Prostate gland (tissue), 2 donors: ENCODE measurements at regions not wholly inside any gene's neighbourhood (a gene's known extent, or its start where the extent isn't known, plus 50 kb on each side); places are given as distances from the start of the nearest gene placed in this dataset.
"Not testable (repeated sequence)": the region's sequence is repeated elsewhere in the genome, so short reads cannot be mapped to it uniquely, and the experiment has no call there.

Experiments used
- DNase-seq: peaks from one replicate; pipeline ENCODE4 v3.0.0-alpha.2; 2019; ENCODE audit warnings: low spot score
- H3K27ac ChIP-seq, 2 donors: fragments of 200-600 bp; sonication (generic); 2 replicates each; pipeline ENCODE4 v1.5.1; 2017 to 2019
- H3K27me3 ChIP-seq: fragments of 200-600 bp; sonication (generic); replicated peaks from 2 replicates; pipeline ENCODE4 v1.5.1; 2019; ENCODE audit not compliant: insufficient read depth
- H3K36me3 ChIP-seq, 2 donors: fragments of 200-600 bp; sonication (generic); 1 replicate in 1 of 2; 2 replicates in 1 of 2; pipeline versions ENCODE4 v1.5.1 to v1.8.1; 2017 to 2019
- H3K4me1 ChIP-seq: fragments of 200-600 bp; sonication (generic); replicated peaks from 2 replicates; pipeline ENCODE4 v1.5.1; 2019
- H3K4me3 ChIP-seq, 2 donors: fragments of 200-600 bp; sonication (generic); 2 replicates each; pipeline ENCODE4 v1.5.1; 2017 to 2019
- H3K9me3 ChIP-seq: fragments of 200-600 bp; sonication (generic); 2 replicates; pipeline ENCODE4 v1.5.1; 2017
- POLR2A ChIP-seq: fragments of 450-650 bp; IDR thresholded peaks from one replicate; pipeline ENCODE4 v1.6.1; 2016; ENCODE audit warnings: antibody characterized with exemption, mild to moderate bottlenecking
- POLR2AphosphoS5 ChIP-seq: sonication (generic); formaldehyde crosslinking; IDR thresholded peaks from one replicate; pipeline ENCODE4 v1.6.1; 2017; ENCODE audit warnings: antibody characterized with exemption
- WGBS: methylation state at CpG from one replicate; pipeline ENCODE4 v1.1.5; 2018; 5-methylcytosine and 5-hydroxymethylcytosine counted together
- intact Hi-C: fragments of 100-400 bp; cut with DNase I; formaldehyde crosslinking; loops from one replicate; pipeline ENCODE4 v1.14.2; 2022
- TF ChIP-seq, protein P1 (sequence below), 4 experiments: fragments of 200-600 bp in 2 of 4; fragments of 450-650 bp in 2 of 4; sonication (generic) in 2 of 4; IDR thresholded peaks; 1 replicate in 3 of 4; 2 replicates in 1 of 4; pipeline ENCODE4 v1.5.1; 2016 to 2019; ENCODE audit warnings: antibody characterized with exemption in 4 of 4, mild to moderate bottlenecking in 2 of 4, moderate library complexity in 2 of 4

DNA sequence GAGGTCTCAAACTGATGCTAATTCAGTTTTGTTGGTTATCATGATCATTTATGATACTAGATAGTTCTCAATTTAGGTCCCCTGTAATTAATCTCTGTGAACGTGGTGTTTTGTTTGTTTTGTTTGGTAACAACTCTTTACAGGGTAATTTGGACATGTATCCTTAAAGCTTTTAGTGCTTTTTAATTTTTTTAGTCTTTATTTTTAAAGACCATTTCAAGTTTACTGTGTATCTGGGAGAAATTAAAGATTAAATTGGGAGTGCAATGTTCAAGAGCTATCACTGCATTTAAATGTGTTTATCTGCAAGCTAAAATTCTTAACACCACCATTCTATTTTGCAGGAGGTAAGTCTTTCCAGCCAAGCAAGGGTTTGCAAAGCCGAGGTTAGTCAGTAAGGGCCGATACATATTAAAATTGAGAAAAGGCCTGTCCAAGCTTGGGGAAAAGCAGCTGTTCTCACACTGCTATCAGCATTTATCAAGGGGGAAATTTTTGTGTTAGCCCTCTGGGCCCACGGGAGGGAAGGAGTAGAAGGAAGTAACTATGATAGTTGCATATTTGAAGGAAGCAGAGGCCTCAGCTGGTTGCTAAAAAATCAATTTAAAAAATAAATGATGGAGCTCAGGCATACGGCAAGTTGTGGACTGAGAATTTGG is 59.3 kb upstream of the ZNF217 start:
- no peak for DNase-seq
- Histone ChIP-seq H3K36me3 (no peaks in the 10 kb centered on the region), H3K4me3 (no peak overlapping the region), H3K4me1 (no peaks in the 10 kb centered on the region), H3K9me3 (no peaks in the 10 kb centered on the region), H3K27me3 (no peaks in the 10 kb centered on the region), H3K27ac (peak overlapping the region; percentile 36 to 52)
- intact Hi-C loops: no loop called here
- WGBS: 30% methylated on average over 5 of the region's 5 CpGs
- TF ChIP-seq POLR2A: no peak
- TF ChIP-seq POLR2AphosphoS5: no peak
- TF ChIP-seq, protein P1, sequence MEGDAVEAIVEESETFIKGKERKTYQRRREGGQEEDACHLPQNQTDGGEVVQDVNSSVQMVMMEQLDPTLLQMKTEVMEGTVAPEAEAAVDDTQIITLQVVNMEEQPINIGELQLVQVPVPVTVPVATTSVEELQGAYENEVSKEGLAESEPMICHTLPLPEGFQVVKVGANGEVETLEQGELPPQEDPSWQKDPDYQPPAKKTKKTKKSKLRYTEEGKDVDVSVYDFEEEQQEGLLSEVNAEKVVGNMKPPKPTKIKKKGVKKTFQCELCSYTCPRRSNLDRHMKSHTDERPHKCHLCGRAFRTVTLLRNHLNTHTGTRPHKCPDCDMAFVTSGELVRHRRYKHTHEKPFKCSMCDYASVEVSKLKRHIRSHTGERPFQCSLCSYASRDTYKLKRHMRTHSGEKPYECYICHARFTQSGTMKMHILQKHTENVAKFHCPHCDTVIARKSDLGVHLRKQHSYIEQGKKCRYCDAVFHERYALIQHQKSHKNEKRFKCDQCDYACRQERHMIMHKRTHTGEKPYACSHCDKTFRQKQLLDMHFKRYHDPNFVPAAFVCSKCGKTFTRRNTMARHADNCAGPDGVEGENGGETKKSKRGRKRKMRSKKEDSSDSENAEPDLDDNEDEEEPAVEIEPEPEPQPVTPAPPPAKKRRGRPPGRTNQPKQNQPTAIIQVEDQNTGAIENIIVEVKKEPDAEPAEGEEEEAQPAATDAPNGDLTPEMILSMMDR (IDR thresholded peaks at IDR 0.05): no peak

DNA sequence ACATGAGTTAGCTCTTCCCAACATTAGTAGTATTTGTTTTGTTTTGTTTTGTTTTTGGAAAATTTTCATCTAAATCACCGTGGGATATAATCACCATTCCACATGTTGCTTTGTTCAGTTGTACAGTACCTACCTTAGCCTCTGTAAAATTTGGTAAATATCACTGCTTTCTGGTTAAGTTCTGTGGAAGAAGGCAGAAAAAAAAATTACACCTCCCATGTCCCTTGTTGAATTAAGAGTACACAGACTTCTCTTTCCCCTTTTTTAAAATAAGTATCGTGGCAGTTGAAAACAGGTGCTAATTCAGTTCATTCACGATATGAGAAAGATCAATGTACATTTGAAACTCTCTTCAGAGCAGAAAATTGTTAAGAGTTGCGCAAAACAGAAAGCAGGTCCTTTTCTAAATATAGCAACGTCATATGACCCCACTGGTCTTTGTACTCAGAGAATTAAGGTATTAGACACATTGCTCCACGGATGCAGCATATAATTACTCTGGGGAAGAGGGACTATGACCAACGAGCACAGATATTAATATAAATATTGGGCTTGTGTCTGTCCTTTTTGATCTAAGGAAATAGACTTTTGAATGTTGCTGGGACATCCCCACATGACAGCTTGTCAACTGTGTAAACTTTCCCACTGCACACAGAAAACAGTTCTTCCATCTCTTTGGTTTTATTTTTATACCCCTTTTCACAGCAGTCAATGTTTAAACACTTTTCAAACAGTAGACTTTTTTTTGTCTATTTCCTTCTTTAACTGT is 58.6 kb upstream of the ZNF217 start:
- no peaks in the 10 kb centered on the region for H3K27me3 ChIP-seq
- H3K36me3 ChIP-seq: no peaks in the 10 kb centered on the region
- H3K4me1 ChIP-seq: no peaks in the 10 kb centered on the region
- H3K4me3 ChIP-seq: no peak overlapping the region
- H3K9me3 ChIP-seq: no peaks in the 10 kb centered on the region
- WGBS: 23% methylated on average over 7 of the region's 7 CpGs
- peak overlapping the region; percentile 36 to 52 for H3K27ac ChIP-seq
- no peak for DNase-seq
- TF ChIP-seq POLR2AphosphoS5 (no peak), POLR2A (no peak)
- TF ChIP-seq, protein P1 (IDR thresholded peaks at IDR 0.05): no peak
- intact Hi-C loops: no loop called here

- H3K36me3 ChIP-seq, H3K9me3 ChIP-seq, H3K4me3 ChIP-seq, H3K27ac ChIP-seq, DNase-seq, intact Hi-C loops, H3K27me3 ChIP-seq, H3K4me1 ChIP-seq: not testable (repeated sequence)
- 95% methylated on average over 10 of the region's 10 CpGs for WGBS
Measured at GRCh38 chr20:53649493-53649892, 55.9 kb upstream of the ZNF217 start.

DNA sequence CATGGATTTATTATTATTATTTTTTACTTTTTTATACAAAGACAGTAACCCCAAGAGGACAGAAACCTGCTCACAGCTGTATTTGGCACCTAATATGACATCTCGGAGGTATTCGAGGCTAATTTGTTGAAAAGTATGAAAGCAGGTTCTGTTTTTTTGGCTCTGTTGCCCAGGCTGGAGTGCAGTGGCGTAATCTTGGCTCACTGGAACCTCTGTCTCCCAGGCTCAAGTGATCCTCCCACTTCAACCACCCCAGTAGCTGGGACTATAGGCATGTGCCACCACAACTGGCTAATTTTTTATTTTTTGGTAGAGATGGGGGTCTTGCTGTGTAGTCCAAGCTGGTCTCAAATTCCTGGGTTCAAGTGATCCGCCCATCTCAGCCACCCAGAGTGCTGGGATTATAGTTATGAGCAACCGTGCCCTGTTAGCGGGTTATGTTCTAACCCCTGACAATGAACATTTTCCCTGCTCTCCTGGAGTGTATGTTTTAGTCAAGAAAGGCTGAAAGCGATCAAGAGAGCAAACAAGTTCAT is 53.7 kb upstream of the ZNF217 start:
- no peak overlapping the region for H3K4me3 ChIP-seq
- DNase-seq: no peak
- intact Hi-C loops: no loop called here
- no peak overlapping the region for H3K27ac ChIP-seq
- H3K36me3 ChIP-seq: no peaks in the 10 kb centered on the region
- no peaks in the 10 kb centered on the region for H3K27me3 ChIP-seq
- 82% methylated on average over 7 of the region's 7 CpGs for WGBS
- H3K4me1 ChIP-seq: no peaks in the 10 kb centered on the region
- no peaks in the 10 kb centered on the region for H3K9me3 ChIP-seq
- no peak for TF ChIP-seq POLR2A
- TF ChIP-seq, protein P1 (IDR thresholded peaks at IDR 0.05): no peak
- no peak for TF ChIP-seq POLR2AphosphoS5

DNA sequence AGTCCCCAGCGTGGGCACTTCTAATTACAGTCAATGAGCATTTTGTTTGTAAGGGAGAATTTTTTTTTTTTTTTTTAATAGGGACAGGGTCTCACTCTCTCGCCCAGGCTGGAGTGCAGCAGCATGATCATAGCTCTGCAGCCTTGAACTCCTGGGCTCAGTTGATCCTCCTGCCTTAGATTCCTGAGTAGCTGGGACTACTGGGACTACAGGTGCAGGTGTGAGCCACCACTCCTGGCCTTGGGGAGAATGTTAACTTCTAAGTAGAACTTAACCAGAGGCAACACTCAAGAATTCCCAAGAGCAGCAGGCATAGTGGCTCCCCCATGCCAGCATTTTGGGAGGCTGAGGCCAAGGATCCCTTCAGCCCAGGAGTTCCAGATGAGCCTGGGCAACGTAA is 52.9 kb upstream of the ZNF217 start:
- Histone ChIP-seq H3K27me3 (no peaks in the 10 kb centered on the region), H3K4me1 (no peaks in the 10 kb centered on the region), H3K36me3 (no peaks in the 10 kb centered on the region), H3K9me3 (no peaks in the 10 kb centered on the region), H3K27ac (no peak overlapping the region), H3K4me3 (no peak overlapping the region)
- no peak for TF ChIP-seq POLR2A
- no peak for TF ChIP-seq POLR2AphosphoS5
- TF ChIP-seq, protein P1 (IDR thresholded peaks at IDR 0.05): no peak
- no peak for DNase-seq
- intact Hi-C loops: no loop called here
- 95% methylated on average over 3 of the region's 3 CpGs for WGBS
